HEK293 (cell line): ENCODE measurements at regions not wholly inside any gene's neighbourhood (a gene's known extent, or its start where the extent isn't known, plus 50 kb on each side); places are given as distances from the start of the nearest gene placed in this dataset.

ENCODE experiments used
- CTCF ChIA-PET: fragments of 350-600 bp; formaldehyde crosslinking; extraction: SDS; loops from one replicate; lab custom pipeline; 2021; ENCODE audit warnings: antibody characterized with exemption; lab: Yijun Ruan, JAX
- POLR2A ChIA-PET: fragments of 300-600 bp; formaldehyde crosslinking; extraction: SDS; loops from one replicate; lab custom pipeline; 2020; ENCODE audit warnings: antibody characterized with exemption, inconsistent platforms; lab: Yijun Ruan, JAX
- H3K27ac ChIP-seq: fragments of 200-500 bp; sonication (Bioruptor generic); 2 replicates; pipeline ENCODE4 v1.5.1; 2014; ENCODE audit warnings: low read depth, low read length, control low read depth, inconsistent platforms; ENCODE audit errors: extremely low read depth
- H3K36me3 ChIP-seq, 2 experiments: fragments of 200-500 bp in 1 of 2; sonication (Bioruptor generic) in 1 of 2; 1 replicate in 1 of 2; 2 replicates in 1 of 2; pipeline ENCODE4 v1.5.1; 2014 to 2017; ENCODE audit warnings: inconsistent platforms in 2 of 2, low read length in 2 of 2; ENCODE audit not compliant: control insufficient read depth in 2 of 2, insufficient read depth in 1 of 2
- H3K4me1 ChIP-seq: fragments of 200-500 bp; sonication (Bioruptor generic); 2 replicates; pipeline ENCODE4 v1.5.1; 2014; ENCODE audit warnings: mild to moderate bottlenecking, low read length, inconsistent platforms; ENCODE audit not compliant: control insufficient read depth, insufficient read depth
- H3K4me3 ChIP-seq: 2 replicates; pipeline ENCODE4 v1.5.1; 2011; ENCODE audit warnings: low read depth, mild to moderate bottlenecking, control low read depth, low read length, moderate library complexity
- H3K9me3 ChIP-seq: fragments of 200-500 bp; sonication (Bioruptor generic); 2 replicates; pipeline ENCODE4 v1.5.1; 2014; ENCODE audit warnings: low read depth, low read length, inconsistent platforms; ENCODE audit not compliant: control insufficient read depth, insufficient read depth
- BCL11B ChIP-seq: fragments of 450-650 bp; formaldehyde crosslinking; IDR thresholded peaks from 2 replicates; pipeline ENCODE4 v1.5.1; 2016; ENCODE audit warnings: low read depth, missing biosample characterization, missing genetic modification characterization
- BCL6B ChIP-seq: fragments of 450-650 bp; formaldehyde crosslinking; IDR thresholded peaks from 2 replicates; pipeline ENCODE4 v1.5.1; 2017; ENCODE audit warnings: missing biosample characterization, missing genetic modification characterization
- KLF8 ChIP-seq: fragments of 450-650 bp; formaldehyde crosslinking; IDR thresholded peaks from 2 replicates; pipeline ENCODE4 v1.5.1; 2016; ENCODE audit warnings: missing biosample characterization, missing genetic modification characterization
- ZBTB21 ChIP-seq: fragments of 450-650 bp; formaldehyde crosslinking; IDR thresholded peaks from 2 replicates; pipeline ENCODE4 v1.5.1; 2017; ENCODE audit warnings: missing biosample characterization, missing genetic modification characterization
- ZBTB44 ChIP-seq: fragments of 450-650 bp; IDR thresholded peaks from 2 replicates; pipeline ENCODE4 v1.5.1; 2018; ENCODE audit warnings: missing biosample characterization, mild to moderate bottlenecking, missing genetic modification characterization
- ZEB2 ChIP-seq: fragments of 450-650 bp; formaldehyde crosslinking; IDR thresholded peaks from 2 replicates; pipeline ENCODE4 v1.5.1; 2016; ENCODE audit warnings: missing biosample characterization, missing genetic modification characterization
- ZFHX2 ChIP-seq: fragments of 450-650 bp; formaldehyde crosslinking; conservative IDR thresholded peaks from 2 replicates; pipeline ENCODE4 v1.5.1; 2016; ENCODE audit warnings: missing biosample characterization, missing genetic modification characterization
- ZFP37 ChIP-seq: fragments of 450-650 bp; formaldehyde crosslinking; IDR thresholded peaks from 2 replicates; pipeline ENCODE4 v1.5.1; 2016; ENCODE audit warnings: missing biosample characterization, missing genetic modification characterization
- ZFP41 ChIP-seq: fragments of 450-650 bp; formaldehyde crosslinking; IDR thresholded peaks from 2 replicates; pipeline ENCODE4 v1.5.1; 2016; ENCODE audit warnings: missing biosample characterization, missing genetic modification characterization, borderline replicate concordance
- ZNF114 ChIP-seq: fragments of 450-650 bp; formaldehyde crosslinking; IDR thresholded peaks from 2 replicates; pipeline ENCODE4 v1.5.0; 2017; ENCODE audit warnings: missing biosample characterization, missing genetic modification characterization
- ZNF174 ChIP-seq: fragments of 450-650 bp; formaldehyde crosslinking; IDR thresholded peaks from 2 replicates; pipeline ENCODE4 v1.5.0; 2017; ENCODE audit warnings: missing biosample characterization, mild to moderate bottlenecking, missing genetic modification characterization
- ZNF223 ChIP-seq: fragments of 450-650 bp; formaldehyde crosslinking; IDR thresholded peaks from 2 replicates; pipeline ENCODE4 v1.5.1; 2016; ENCODE audit warnings: missing biosample characterization, missing genetic modification characterization
- ZNF274 ChIP-seq, 2 experiments: fragments of 200-500 bp in 1 of 2; fragments of 450-650 bp in 1 of 2; sonication (Bioruptor generic) in 1 of 2; formaldehyde crosslinking in 1 of 2; IDR thresholded peaks; 2 replicates each; pipeline versions ENCODE4 v1.5.1 to v1.6.1; 2014 to 2016; ENCODE audit warnings: borderline replicate concordance in 1 of 2, inconsistent platforms in 1 of 2, low read length in 1 of 2, missing biosample characterization in 1 of 2, missing genetic modification characterization in 1 of 2
- ZNF292 ChIP-seq: fragments of 450-650 bp; formaldehyde crosslinking; IDR thresholded peaks from 2 replicates; pipeline ENCODE4 v1.5.1; 2016; ENCODE audit warnings: low read depth, missing biosample characterization, missing genetic modification characterization, borderline replicate concordance
- ZNF354C ChIP-seq: fragments of 450-650 bp; formaldehyde crosslinking; IDR thresholded peaks from 2 replicates; pipeline ENCODE4 v1.5.1; 2016; ENCODE audit warnings: missing biosample characterization, missing genetic modification characterization, low read depth, borderline replicate concordance
- ZNF366 ChIP-seq: fragments of 450-650 bp; formaldehyde crosslinking; conservative IDR thresholded peaks from 2 replicates; pipeline ENCODE4 v1.5.1; 2016; ENCODE audit warnings: missing biosample characterization, missing genetic modification characterization
- ZNF404 ChIP-seq: fragments of 450-650 bp; formaldehyde crosslinking; IDR thresholded peaks from 2 replicates; pipeline ENCODE4 v1.5.1; 2017; ENCODE audit warnings: missing biosample characterization, missing genetic modification characterization
- ZNF48 ChIP-seq: fragments of 450-650 bp; formaldehyde crosslinking; IDR thresholded peaks from 2 replicates; pipeline ENCODE4 v1.5.1; 2016; ENCODE audit warnings: missing biosample characterization, missing genetic modification characterization
- ZNF501 ChIP-seq: fragments of 450-650 bp; formaldehyde crosslinking; IDR thresholded peaks from 2 replicates; pipeline ENCODE4 v1.5.1; 2016; ENCODE audit warnings: missing biosample characterization, missing genetic modification characterization
- ZNF510 ChIP-seq: fragments of 450-650 bp; formaldehyde crosslinking; IDR thresholded peaks from 2 replicates; pipeline ENCODE4 v1.5.1; 2018; ENCODE audit warnings: mild to moderate bottlenecking, missing genetic modification characterization, missing biosample characterization; ENCODE audit not compliant: insufficient replicate concordance
- ZNF530 ChIP-seq: fragments of 450-650 bp; formaldehyde crosslinking; IDR thresholded peaks from 2 replicates; pipeline ENCODE4 v1.5.1; 2016; ENCODE audit warnings: low read depth, missing biosample characterization, missing genetic modification characterization
- ZNF624 ChIP-seq: fragments of 450-650 bp; formaldehyde crosslinking; IDR thresholded peaks from 2 replicates; pipeline ENCODE4 v1.5.1; 2017; ENCODE audit warnings: missing biosample characterization, missing genetic modification characterization
- TF ChIP-seq, protein P1 (sequence below): fragments of 450-650 bp; formaldehyde crosslinking; IDR thresholded peaks from 2 replicates; pipeline ENCODE4 v1.5.1; 2016; ENCODE audit warnings: missing biosample characterization, missing genetic modification characterization

GRCh38 chr7:84384417-84384816 lies 189.8 kb upstream of the SEMA3A start:
- TF ChIP-seq ZNF114 (tag by site-specific recombination) (no peak), ZBTB21 (tag by site-specific recombination) (no peak), KLF8 (no peak), ZNF624 (no peak), ZNF366 (tag by site-specific recombination) (no peak), ZEB2 (tag by site-specific recombination) (no peak), ZFP37 (tag by site-specific recombination) (no peak), BCL11B (no peak)
- POLR2A ChIA-PET, result no interaction called here

DNA sequence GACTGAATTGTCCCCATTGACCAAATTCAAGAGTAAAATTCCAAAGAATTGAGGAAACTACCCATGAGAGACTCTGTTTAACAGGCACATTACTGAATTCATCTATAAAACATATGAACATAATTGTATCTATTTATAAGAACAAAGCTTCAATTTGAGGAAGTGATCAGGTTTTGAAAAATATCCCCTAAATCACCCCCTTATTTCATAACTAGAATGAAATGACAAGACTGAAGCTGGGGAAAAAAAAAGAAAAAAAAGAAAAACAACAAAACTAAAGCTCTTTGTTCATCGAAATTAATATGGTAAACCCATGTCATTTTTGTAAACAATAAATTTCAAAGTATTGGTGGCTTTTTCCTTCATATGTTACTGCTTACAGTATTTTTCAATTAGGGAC lies 184.9 kb upstream of the SEMA3A start:
- no peaks in the 10 kb centered on the region for H3K9me3 ChIP-seq
- H3K36me3 ChIP-seq, result no peaks in the 10 kb centered on the region
- ChIA-PET CTCF (no interaction called here), POLR2A (no interaction called here)
- no peak overlapping the region for H3K27ac ChIP-seq
- no peaks in the 10 kb centered on the region for H3K4me1 ChIP-seq
- TF ChIP-seq ZNF274 (IDR thresholded peaks at IDR 0.05; ENCODE audit: low read length) (no peak), ZNF274 (tag by site-specific recombination; IDR thresholded peaks at IDR 0.05; ENCODE audit: borderline replicate concordance) (no peak), ZNF530 (tag by site-specific recombination) (no peak), ZNF510 (no peak), ZEB2 (tag by site-specific recombination) (no peak), ZNF223 (tag by site-specific recombination) (no peak), ZBTB44 (tag by site-specific recombination) (no peak), BCL6B (tag by site-specific recombination) (no peak), BCL11B (no peak), ZNF404 (no peak), ZNF174 (tag by site-specific recombination) (no peak), ZFP41 (no peak), ZNF501 (no peak), ZFHX2 (tag by site-specific recombination) (no peak), ZNF48 (tag by site-specific recombination) (no peak), ZNF354C (tag by site-specific recombination) (no peak), ZNF292 (tag by site-specific recombination) (no peak)
- TF ChIP-seq, protein P1, sequence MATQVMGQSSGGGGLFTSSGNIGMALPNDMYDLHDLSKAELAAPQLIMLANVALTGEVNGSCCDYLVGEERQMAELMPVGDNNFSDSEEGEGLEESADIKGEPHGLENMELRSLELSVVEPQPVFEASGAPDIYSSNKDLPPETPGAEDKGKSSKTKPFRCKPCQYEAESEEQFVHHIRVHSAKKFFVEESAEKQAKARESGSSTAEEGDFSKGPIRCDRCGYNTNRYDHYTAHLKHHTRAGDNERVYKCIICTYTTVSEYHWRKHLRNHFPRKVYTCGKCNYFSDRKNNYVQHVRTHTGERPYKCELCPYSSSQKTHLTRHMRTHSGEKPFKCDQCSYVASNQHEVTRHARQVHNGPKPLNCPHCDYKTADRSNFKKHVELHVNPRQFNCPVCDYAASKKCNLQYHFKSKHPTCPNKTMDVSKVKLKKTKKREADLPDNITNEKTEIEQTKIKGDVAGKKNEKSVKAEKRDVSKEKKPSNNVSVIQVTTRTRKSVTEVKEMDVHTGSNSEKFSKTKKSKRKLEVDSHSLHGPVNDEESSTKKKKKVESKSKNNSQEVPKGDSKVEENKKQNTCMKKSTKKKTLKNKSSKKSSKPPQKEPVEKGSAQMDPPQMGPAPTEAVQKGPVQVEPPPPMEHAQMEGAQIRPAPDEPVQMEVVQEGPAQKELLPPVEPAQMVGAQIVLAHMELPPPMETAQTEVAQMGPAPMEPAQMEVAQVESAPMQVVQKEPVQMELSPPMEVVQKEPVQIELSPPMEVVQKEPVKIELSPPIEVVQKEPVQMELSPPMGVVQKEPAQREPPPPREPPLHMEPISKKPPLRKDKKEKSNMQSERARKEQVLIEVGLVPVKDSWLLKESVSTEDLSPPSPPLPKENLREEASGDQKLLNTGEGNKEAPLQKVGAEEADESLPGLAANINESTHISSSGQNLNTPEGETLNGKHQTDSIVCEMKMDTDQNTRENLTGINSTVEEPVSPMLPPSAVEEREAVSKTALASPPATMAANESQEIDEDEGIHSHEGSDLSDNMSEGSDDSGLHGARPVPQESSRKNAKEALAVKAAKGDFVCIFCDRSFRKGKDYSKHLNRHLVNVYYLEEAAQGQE (tag by site-specific recombination), result no peak
- H3K4me3 ChIP-seq, result no peak overlapping the region

More at GRCh38 chr7:84384417-84384816, 189.8 kb upstream of the SEMA3A start:
- CTCF ChIA-PET, result no interaction called here
- no peaks in the 10 kb centered on the region for H3K9me3 ChIP-seq
- no peaks in the 10 kb centered on the region for H3K36me3 ChIP-seq
- H3K27ac ChIP-seq, result no peak overlapping the region
- no peak overlapping the region for H3K4me3 ChIP-seq
- H3K4me1 ChIP-seq, result no peaks in the 10 kb centered on the region
